H1 (cell line): ENCODE measurements at regions not wholly inside any gene's neighbourhood (a gene's known extent, or its start where the extent isn't known, plus 50 kb on each side); places are given as distances from the start of the nearest gene placed in this dataset.

Experiments used
- CTCF ChIA-PET: fragments of 300-600 bp; sonication (Branson Sonifier 250); formaldehyde crosslinking; loops from one replicate; lab custom pipeline; 2021; ENCODE audit not compliant: partially characterized antibody; lab: Charles Lee
- POLR2A ChIA-PET: fragments of 300-600 bp; sonication (Branson Sonifier 250); formaldehyde crosslinking; loops from one replicate; lab custom pipeline; 2021; ENCODE audit warnings: inconsistent platforms; ENCODE audit not compliant: partially characterized antibody; lab: Charles Lee
- DNase-seq, 2 experiments: peaks; one replicate each; pipeline versions ENCODE4 v3.0.0 to v3.0.0-alpha.2; 2010 to 2022; ENCODE audit warnings: low spot score in 2 of 2, low read depth in 1 of 2, mixed read lengths in 1 of 2
- FAIRE-seq: peaks from 2 replicates; lab custom pipeline; 2011; peaks lifted over from hg19 to GRCh38; lab: Jason Lieb, UNC
- H2AFZ ChIP-seq: 2 replicates; pipeline ENCODE4 v1.8.1; 2012; ENCODE audit warnings: low read length, inconsistent platforms
- H2AK5ac ChIP-seq: 2 replicates; pipeline ENCODE4 v1.6.1; 2013; ENCODE audit warnings: low read depth, low read length
- H2BK120ac ChIP-seq: replicated peaks from 2 replicates; pipeline ENCODE3; 2013; ENCODE audit warnings: low read depth, low read length, inconsistent platforms
- H2BK12ac ChIP-seq: 2 replicates; pipeline ENCODE4 v1.6.1; 2013; ENCODE audit warnings: low read depth, low read length
- H2BK15ac ChIP-seq: 2 replicates; pipeline ENCODE4 v1.6.1; 2013; ENCODE audit warnings: low read length
- H2BK20ac ChIP-seq: 2 replicates; pipeline ENCODE4 v1.6.1; 2013; ENCODE audit warnings: low read length
- H2BK5ac ChIP-seq: 2 replicates; pipeline ENCODE4 v1.6.1; 2013; ENCODE audit warnings: low read depth, low read length
- H3K14ac ChIP-seq: 2 replicates; pipeline ENCODE4 v1.6.1; 2013; ENCODE audit warnings: inconsistent platforms; ENCODE audit not compliant: insufficient read length
- H3K18ac ChIP-seq: 2 replicates; pipeline ENCODE4 v1.6.1; 2013; ENCODE audit warnings: low read length; ENCODE audit errors: extremely low read depth
- H3K23ac ChIP-seq: 2 replicates; pipeline ENCODE4 v1.6.1; 2013; ENCODE audit warnings: inconsistent platforms; ENCODE audit not compliant: insufficient read length
- H3K23me2 ChIP-seq: 2 replicates; pipeline ENCODE4 v1.6.1; 2013; ENCODE audit warnings: low read depth, low read length
- H3K27ac ChIP-seq: 2 replicates; pipeline ENCODE4 v1.6.1; 2011; ENCODE audit warnings: low read depth, low read length, inconsistent platforms
- H3K27me3 ChIP-seq, 4 experiments: replicated peaks in 1 of 4; 1 replicate in 1 of 4; 2 replicates in 3 of 4; pipeline versions ENCODE4 v1.6.1 to v1.8.1; 2011 to 2013; ENCODE audit warnings: low read length in 3 of 4, mild to moderate bottlenecking in 3 of 4, inconsistent platforms in 2 of 4, mixed read lengths in 2 of 4, moderate library complexity in 1 of 4; ENCODE audit not compliant: control insufficient read depth in 3 of 4, insufficient read depth in 3 of 4; ENCODE audit errors: extremely low read depth in 1 of 4
- H3K36me3 ChIP-seq, 4 experiments: 2 replicates each; pipeline versions ENCODE4 v1.6.1 to v1.8.1; 2011 to 2013; ENCODE audit warnings: mild to moderate bottlenecking in 4 of 4, low read length in 3 of 4, moderate library complexity in 2 of 4, control low read depth in 1 of 4, inconsistent platforms in 1 of 4; ENCODE audit not compliant: insufficient read depth in 4 of 4, control insufficient read depth in 2 of 4
- H3K4ac ChIP-seq: replicated peaks from 2 replicates; pipeline ENCODE3; 2013; ENCODE audit warnings: low read length, low read depth, mixed read lengths, inconsistent platforms; ENCODE audit not compliant: insufficient read length
- H3K4me1 ChIP-seq, 4 experiments: replicated peaks in 1 of 4; 1 replicate in 1 of 4; 2 replicates in 3 of 4; pipeline versions ENCODE4 v1.6.1 to v1.8.1; 2011 to 2013; ENCODE audit warnings: low read length in 3 of 4, inconsistent platforms in 2 of 4, mixed read lengths in 1 of 4; ENCODE audit not compliant: insufficient read depth in 4 of 4, control insufficient read depth in 3 of 4
- H3K4me2 ChIP-seq, 2 experiments: 2 replicates each; pipeline versions ENCODE4 v1.6.1 to v1.8.1; 2011 to 2013; ENCODE audit warnings: low read depth in 2 of 2, low read length in 2 of 2, control low read depth in 1 of 2, inconsistent platforms in 1 of 2, mild to moderate bottlenecking in 1 of 2; ENCODE audit not compliant: insufficient read depth in 1 of 2
- H3K4me3 ChIP-seq, 4 experiments: fragments of 200-600, 300-600 bp in 1 of 4; sonication (generic), shearing (Covaris generic), sonication (Bioruptor Twin) in 1 of 4; 2 replicates each; pipeline versions ENCODE4 v1.5.1 to v1.8.1; 2011 to 2016; ENCODE audit warnings: low read length in 4 of 4, low read depth in 3 of 4, control low read depth in 2 of 4, inconsistent platforms in 2 of 4, mild to moderate bottlenecking in 2 of 4, mixed read lengths in 1 of 4, moderate library complexity in 1 of 4; ENCODE audit not compliant: insufficient read depth in 2 of 4; ENCODE audit errors: extremely low read depth in 1 of 4
- H3K56ac ChIP-seq: replicated peaks from 2 replicates; pipeline ENCODE3; 2013; ENCODE audit warnings: low read depth, mild to moderate bottlenecking, mixed read lengths, low read length, inconsistent platforms; ENCODE audit not compliant: insufficient read length
- H3K79me1 ChIP-seq: 2 replicates; pipeline ENCODE4 v1.6.1; 2013; ENCODE audit warnings: low read depth, low read length, control low read depth
- H3K79me2 ChIP-seq, 2 experiments: 2 replicates each; pipeline versions ENCODE4 v1.6.1 to v1.8.1; 2012 to 2013; ENCODE audit warnings: low read length in 2 of 2, mild to moderate bottlenecking in 2 of 2, inconsistent platforms in 1 of 2; ENCODE audit not compliant: insufficient read depth in 2 of 2, control insufficient read depth in 1 of 2
- H3K9ac ChIP-seq, 4 experiments: replicated peaks in 1 of 4; 1 replicate in 1 of 4; 2 replicates in 3 of 4; pipeline versions ENCODE4 v1.6.1 to v1.8.1; 2011 to 2013; ENCODE audit warnings: low read depth in 3 of 4, low read length in 3 of 4, control low read depth in 2 of 4, mild to moderate bottlenecking in 2 of 4, moderate library complexity in 2 of 4, inconsistent platforms in 1 of 4; ENCODE audit errors: extremely low read depth in 1 of 4
- H3K9me3 ChIP-seq, 2 experiments: 2 replicates each; pipeline versions ENCODE4 v1.6.1 to v1.8.1; 2012 to 2013; ENCODE audit warnings: mild to moderate bottlenecking in 2 of 2, moderate library complexity in 2 of 2, control low read depth in 1 of 2, inconsistent platforms in 1 of 2, low read depth in 1 of 2, low read length in 1 of 2, mixed read lengths in 1 of 2; ENCODE audit not compliant: insufficient read depth in 2 of 2
- H4K20me1 ChIP-seq, 2 experiments: replicated peaks in 1 of 2; 2 replicates each; pipeline versions ENCODE3 to v1.8.1; 2011 to 2013; ENCODE audit warnings: inconsistent platforms in 2 of 2, low read length in 2 of 2, mild to moderate bottlenecking in 1 of 2; ENCODE audit not compliant: insufficient read depth in 2 of 2, control insufficient read depth in 1 of 2
- H4K5ac ChIP-seq: 2 replicates; pipeline ENCODE4 v1.6.1; 2013; ENCODE audit warnings: low read length, low read depth, mixed read lengths, inconsistent platforms; ENCODE audit not compliant: insufficient read length
- H4K8ac ChIP-seq: 2 replicates; pipeline ENCODE4 v1.8.0; 2013; ENCODE audit warnings: mild to moderate bottlenecking, moderate library complexity, low read length, inconsistent platforms; ENCODE audit not compliant: insufficient read depth; ENCODE audit errors: extremely low read depth
- H4K91ac ChIP-seq: replicated peaks from 2 replicates; pipeline ENCODE3; 2013; ENCODE audit warnings: low read length, mixed read lengths, inconsistent platforms; ENCODE audit not compliant: insufficient read length
- CBX5 ChIP-seq: fragments of 300-800, 300-1000 bp; sonication (generic); IDR thresholded peaks from 2 replicates; pipeline ENCODE4 v1.7.1; 2016; ENCODE audit warnings: antibody characterized with exemption, low read length, low read depth
- EZH2 ChIP-seq: fragments of 200-600 bp; sonication (generic); IDR thresholded peaks from 2 replicates; pipeline ENCODE4 v1.7.1; 2012; ENCODE audit warnings: low read depth, mild to moderate bottlenecking, moderate library complexity, low read length, inconsistent platforms; ENCODE audit not compliant: severe bottlenecking
- HDAC6 ChIP-seq: IDR thresholded peaks from one replicate; pipeline ENCODE4 v1.7.1; 2012; ENCODE audit warnings: low read depth, mild to moderate bottlenecking, inconsistent platforms, low read length, moderate library complexity
- JUN ChIP-seq: IDR thresholded peaks from 2 replicates; pipeline ENCODE4 v1.6.1; 2011; ENCODE audit warnings: low read depth, mild to moderate bottlenecking, improper control_type of control experiment, low read length
- JUND ChIP-seq: IDR thresholded peaks from 2 replicates; pipeline ENCODE4 v1.6.1; 2011; ENCODE audit warnings: mild to moderate bottlenecking, improper control_type of control experiment, low read length
- KDM1A ChIP-seq: fragments of 200-600, 300-600 bp; sonication (generic); IDR thresholded peaks from 2 replicates; pipeline ENCODE4 v1.7.1; 2016; ENCODE audit warnings: mild to moderate bottlenecking, low read length, borderline replicate concordance
- NRF1 ChIP-seq: IDR thresholded peaks from 2 replicates; pipeline ENCODE4 v1.6.1; 2011; ENCODE audit warnings: mild to moderate bottlenecking, low read depth, low read length, improper control_type of control experiment
- POLR2AphosphoS5 ChIP-seq: IDR thresholded peaks from 2 replicates; pipeline ENCODE4 v1.6.1; 2011; ENCODE audit warnings: low read depth, low read length
- POU5F1 ChIP-seq: IDR thresholded peaks from 2 replicates; pipeline ENCODE4 v1.6.1; 2011; ENCODE audit warnings: low read depth, mild to moderate bottlenecking, low read length, moderate library complexity
- RBBP5 ChIP-seq: IDR thresholded peaks from 2 replicates; pipeline ENCODE4 v1.7.1; 2012; ENCODE audit warnings: low read depth, mild to moderate bottlenecking, inconsistent platforms, low read length, moderate library complexity, borderline replicate concordance
- RNF2 ChIP-seq: fragments of 200-900, 300-1000 bp; sonication (generic); IDR thresholded peaks from 2 replicates; pipeline ENCODE4 v1.7.1; 2016; ENCODE audit warnings: borderline replicate concordance, low read depth, mild to moderate bottlenecking, antibody characterized with exemption, low read length; ENCODE audit not compliant: poor library complexity, severe bottlenecking; ENCODE audit errors: missing control alignments
- SIN3A ChIP-seq, 2 experiments: IDR thresholded peaks in 1 of 2; conservative IDR thresholded peaks in 1 of 2; 2 replicates each; pipeline ENCODE4 v1.6.1; 2011 to 2012; ENCODE audit warnings: low read length in 2 of 2, improper control_type of control experiment in 1 of 2, low read depth in 1 of 2, mild to moderate bottlenecking in 1 of 2
- SIRT6 ChIP-seq: IDR thresholded peaks from one replicate; pipeline ENCODE4 v1.7.1; 2012; ENCODE audit warnings: low read length, inconsistent platforms
- SRF ChIP-seq: IDR thresholded peaks from 2 replicates; pipeline ENCODE4 v1.6.1; 2011; ENCODE audit warnings: mild to moderate bottlenecking, low read depth, low read length, moderate library complexity
- WGBS, 2 experiments: shearing (Covaris generic) in 1 of 2; methylation state at CpG; one replicate each; pipeline versions ENCODE4 v1.1.6 to v1.1.7; 2013 to 2015; ENCODE audit warnings: low lambda C conversion rate in 2 of 2, mixed read lengths in 2 of 2, inconsistent platforms in 1 of 2, low coverage in 1 of 2, missing lambda C conversion rate in 1 of 2; ENCODE audit not compliant: insufficient replicate concordance in 2 of 2, insufficient coverage in 1 of 2, insufficient read length in 1 of 2; ENCODE audit errors: extremely low coverage in 1 of 2, missing lambda C conversion rate in 1 of 2; 5-methylcytosine and 5-hydroxymethylcytosine counted together

DNA sequence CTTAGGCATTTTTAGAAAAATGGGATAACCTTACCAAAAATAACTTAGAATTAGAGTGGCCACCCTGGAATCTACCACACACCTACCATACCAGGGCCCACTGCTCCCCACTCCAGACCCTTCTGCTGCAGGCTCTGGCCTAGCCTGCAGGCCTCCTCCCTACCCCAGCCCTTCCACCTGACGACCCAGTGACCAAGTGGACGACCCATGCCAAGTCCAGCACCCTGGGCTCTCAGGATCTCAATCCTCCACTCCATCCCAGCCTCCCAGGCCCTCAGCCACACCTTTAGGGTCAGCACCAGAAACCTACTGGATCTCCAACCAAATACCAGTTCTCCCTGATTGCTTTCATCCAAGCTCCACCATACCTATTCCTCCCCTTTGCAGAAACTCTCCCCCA is 145.8 kb downstream of the TPRA1 start:
- Histone ChIP-seq H2BK15ac (no peak overlapping the region), H2BK5ac (no peak overlapping the region), H3K14ac (no peak overlapping the region), H3K36me3 (no peaks in the 10 kb centered on the region), H2BK120ac (no peak overlapping the region), H3K9ac (no peak overlapping the region), H3K9me3 (no peaks in the 10 kb centered on the region), H3K27me3 (no peaks in the 10 kb centered on the region), H3K27ac (no peak overlapping the region), H3K79me2 (no peaks in the 10 kb centered on the region), H4K5ac (no peak overlapping the region), H2BK12ac (no peak overlapping the region), H3K56ac (no peak overlapping the region), H2AFZ (no peak overlapping the region), H3K79me1 (no peaks in the 10 kb centered on the region), H4K91ac (no peak overlapping the region), H2BK20ac (no peak overlapping the region), H3K18ac (no peak overlapping the region), H3K23ac (no peak overlapping the region), H3K4me2 (no peak overlapping the region), H2AK5ac (no peak overlapping the region), H4K8ac (no peak overlapping the region), H4K20me1 (no peaks in the 10 kb centered on the region), H3K4me1 (no peaks in the 10 kb centered on the region), H3K4ac (no peak overlapping the region), H3K4me3 (no peak overlapping the region), H3K23me2 (0 out of 2 replicates have a peak, but pooled peaks cover 1% of the 10 kb centered on the region)
- ChIA-PET CTCF (interaction anchor here (1.7 to 1.8 kb wide), 2 partner anchors 19 to 28 kb away, joined by 6 read pairs; no protein-coding TSS in a partner anchor), POLR2A (no interaction called here)
- DNase-seq (no peak), FAIRE-seq (no peak)
- 100% methylated on average over 1 of the region's 2 CpGs; no CpG with 5 or more reads in 1 of the 2 experiments for WGBS, 2 experiments
- TF ChIP-seq HDAC6 (no peak), JUN (no peak), SRF (no peak), KDM1A (no peak), SIN3A (conservative IDR thresholded peaks at IDR 0.05 in 1 of 2, IDR thresholded peaks at IDR 0.05 in 1 of 2; ENCODE audit: low read depth in 1 of 2, low read length in 2 of 2) (no peak), NRF1 (no peak), POU5F1 (no peak), POLR2AphosphoS5 (no peak), RNF2 (no peak), SIRT6 (no peak), RBBP5 (no peak), JUND (no peak), CBX5 (no peak), EZH2 (no peak)
